T-cell (primary cell): ENCODE measurements at regions not wholly inside any gene's neighbourhood (a gene's known extent, or its start where the extent isn't known, plus 50 kb on each side); places are given as distances from the start of the nearest gene placed in this dataset.

Source experiments
- ATAC-seq, 4 experiments: fragments of 200-7000 bp in 3 of 4; fragments of 150-1000 bp in 1 of 4; cut with Tn5 transposase; replicated peaks in 1 of 4; 1 replicate in 3 of 4; 2 replicates in 1 of 4; pipeline ENCODE4 v1.10.0; 2021; ENCODE audit warnings: moderate library complexity in 3 of 4, mild to moderate bottlenecking in 2 of 4, moderate number of reproducible peaks in 1 of 4
- CTCF ChIA-PET, 2 donors: fragments of 300-600 bp; sonication (Branson Sonifier 250); formaldehyde crosslinking; loops; one replicate each; lab custom pipeline; 2022; ENCODE audit warnings: antibody characterized with exemption in 2 of 2; lab: Charles Lee
- POLR2A ChIA-PET, 2 donors: fragments of 300-600 bp; sonication (Branson Sonifier 250); formaldehyde crosslinking; loops; one replicate each; lab custom pipeline; 2022; ENCODE audit warnings: antibody characterized with exemption in 2 of 2; lab: Charles Lee
- DNase-seq, 35 experiments: peaks; one replicate each; pipeline versions ENCODE4 v3.0.0 to v3.0.0-alpha.2; 2013 to 2023
- H3K27ac ChIP-seq: one replicate; pipeline ENCODE4 v1.5.1; 2013; ENCODE audit warnings: low read length
- H3K27me3 ChIP-seq, 2 experiments: replicated peaks in 1 of 2; 1 replicate in 1 of 2; 2 replicates in 1 of 2; pipeline versions ENCODE4 v1.6.1 to v1.7.0; 2013; ENCODE audit warnings: low read length in 1 of 2, mixed read lengths in 1 of 2; ENCODE audit not compliant: control insufficient read depth in 2 of 2, insufficient read depth in 2 of 2; ENCODE audit errors: extremely low read depth in 1 of 2
- H3K36me3 ChIP-seq, 2 donors: 1 replicate in 1 of 2; 2 replicates in 1 of 2; pipeline versions ENCODE4 v1.6.1 to v1.7.0; 2013; ENCODE audit warnings: low read length in 1 of 2; ENCODE audit not compliant: control insufficient read depth in 2 of 2, insufficient read depth in 1 of 2; ENCODE audit errors: extremely low read depth in 1 of 2
- H3K4me1 ChIP-seq, 2 experiments: 1 replicate in 1 of 2; 2 replicates in 1 of 2; pipeline versions ENCODE4 v1.6.1 to v1.7.0; 2013; ENCODE audit warnings: low read length in 2 of 2, mixed read lengths in 1 of 2; ENCODE audit not compliant: insufficient read depth in 2 of 2, control insufficient read depth in 1 of 2; ENCODE audit errors: extremely low read depth in 1 of 2
- H3K4me3 ChIP-seq, 2 donors: 1 replicate in 1 of 2; 2 replicates in 1 of 2; pipeline versions ENCODE4 v1.5.1 to v1.7.0; 2013; ENCODE audit warnings: mild to moderate bottlenecking in 2 of 2, low read length in 1 of 2, moderate library complexity in 1 of 2; ENCODE audit not compliant: control insufficient read depth in 1 of 2; ENCODE audit errors: extremely low read depth in 1 of 2
- H3K9me3 ChIP-seq: 2 replicates; pipeline ENCODE4 v1.7.0; 2013
- H3K27ac Mint-ChIP-seq, 2 donors: one replicate each; pipeline ENCODE4 v1.8.0; 2020 to 2021; ENCODE audit warnings: mild to moderate bottlenecking in 2 of 2, mixed read lengths in 2 of 2
- H3K27me3 Mint-ChIP-seq, 2 donors: one replicate each; pipeline ENCODE4 v1.8.0; 2021 to 2022; ENCODE audit warnings: mixed read lengths in 2 of 2
- H3K36me3 Mint-ChIP-seq: one replicate; pipeline ENCODE4 v1.8.0; 2021; ENCODE audit warnings: mixed read lengths
- H3K4me1 Mint-ChIP-seq, 3 donors: one replicate each; pipeline ENCODE4 v1.8.0; 2020 to 2022; ENCODE audit warnings: mixed read lengths in 3 of 3, mild to moderate bottlenecking in 1 of 3
- H3K4me3 Mint-ChIP-seq, 3 donors: one replicate each; pipeline ENCODE4 v1.8.0; 2020 to 2022; ENCODE audit warnings: mild to moderate bottlenecking in 3 of 3, mixed read lengths in 3 of 3, moderate library complexity in 3 of 3
- H3K9me3 Mint-ChIP-seq, 3 donors: one replicate each; pipeline ENCODE4 v1.8.0; 2020 to 2022; ENCODE audit warnings: mixed read lengths in 3 of 3
- WGBS: methylation state at CpG from one replicate; pipeline ENCODE4 v1.1.5; 2013; ENCODE audit warnings: missing lambda C conversion rate; ENCODE audit not compliant: insufficient coverage; 5-methylcytosine and 5-hydroxymethylcytosine counted together

DNA sequence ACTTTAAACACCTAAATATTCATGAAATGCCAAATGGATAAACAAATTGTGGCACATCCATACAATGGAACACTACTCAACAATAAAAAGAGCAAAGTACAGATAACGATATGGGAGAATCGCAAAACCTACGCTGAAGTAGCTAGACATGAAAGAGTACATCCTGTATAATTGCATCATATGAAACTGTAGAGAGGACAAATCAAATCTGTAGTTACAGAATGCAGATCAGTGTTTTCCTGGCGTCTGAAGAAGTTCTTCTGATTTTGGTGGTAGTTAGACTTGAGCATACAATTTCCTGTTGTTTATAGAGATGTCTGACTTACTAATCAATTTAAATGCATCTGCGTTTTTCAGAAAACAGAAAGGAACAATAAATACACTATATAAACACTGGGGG lies 394.4 kb downstream of the SOCS6 start:
- peak; percentile 86 to 96 (median 90) for ATAC-seq
- POLR2A ChIA-PET = no interaction called here

DNA sequence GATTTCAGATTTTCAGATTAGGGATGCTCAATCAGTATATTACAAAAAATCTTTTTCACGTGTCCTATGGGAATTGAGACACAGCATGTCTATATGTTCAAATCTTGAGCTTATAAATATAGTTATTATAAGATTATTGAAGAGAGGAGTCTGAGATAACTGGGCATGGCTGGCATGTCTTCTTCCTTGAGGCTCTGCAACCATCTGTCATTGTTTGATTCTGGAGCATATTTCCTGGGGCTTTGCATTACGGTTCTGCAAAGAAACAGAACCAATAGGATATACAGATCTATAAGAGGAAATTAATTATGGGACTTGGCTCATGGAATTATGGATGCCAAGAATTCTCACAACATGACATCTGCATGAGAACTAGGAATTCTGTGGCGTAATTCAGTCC lies 386.1 kb downstream of the SOCS6 start:
- Histone ChIP-seq H3K4me3 (no peak overlapping the region), H3K27ac (no peak overlapping the region), H3K9me3 (no peaks in the 10 kb centered on the region), H3K36me3 (no peaks in the 10 kb centered on the region), H3K4me1 (peaks cover 17 to 24% of the 10 kb centered on the region in 2 experiments), H3K27me3 (no peaks in the 10 kb centered on the region)
- ChIA-PET POLR2A (no interaction called here), CTCF (no interaction called here)
- no peak overlapping the region for H3K4me3 Mint-ChIP-seq
- DNase-seq = no peak
- H3K9me3 Mint-ChIP-seq = peaks cover 0 to 6% (median 0%) of the 10 kb centered on the region in 3 donors
- no peaks in the 10 kb centered on the region for H3K36me3 Mint-ChIP-seq
- ATAC-seq = no peak
- H3K27me3 Mint-ChIP-seq = no peaks in the 10 kb centered on the region
- H3K27ac Mint-ChIP-seq = no peak overlapping the region
- WGBS = 67% methylated on average over 1 of the region's 3 CpGs
- H3K4me1 Mint-ChIP-seq = peaks cover 48 to 57% (median 49%) of the 10 kb centered on the region in 3 donors

More for the DNA sequence above, 394.4 kb downstream of the SOCS6 start:
- H3K4me1 ChIP-seq = no peaks in the 10 kb centered on the region
- Mint-ChIP-seq H3K36me3 (peaks cover 5% of the 10 kb centered on the region), H3K9me3 (peaks cover 3 to 6% (median 3%) of the 10 kb centered on the region in 3 donors), H3K27me3 (no peaks in the 10 kb centered on the region), H3K4me3 (peak overlapping the region in 2 of 3 donors; percentile 6 to 25), H3K4me1 (peaks cover 21 to 28% (median 21%) of the 10 kb centered on the region in 3 donors), H3K27ac (peak overlapping the region; percentile 75 to 85)
- no peaks in the 10 kb centered on the region for H3K36me3 ChIP-seq
- no CpG with 5 or more reads among the region's 5 CpGs for WGBS
- peak overlapping the region; percentile 69 for H3K27ac ChIP-seq
- H3K27me3 ChIP-seq = no peaks in the 10 kb centered on the region
- CTCF ChIA-PET = interaction anchor here in 1 of 2 donors (0.7 kb wide), 1 partner anchor 139 kb away, joined by 3 read pairs; no protein-coding TSS in a partner anchor
- DNase-seq = peak in 3 of 35 experiments; percentile 11 to 52 (median 13)
- no peaks in the 10 kb centered on the region for H3K9me3 ChIP-seq
- H3K4me3 ChIP-seq = no peak overlapping the region

DNA sequence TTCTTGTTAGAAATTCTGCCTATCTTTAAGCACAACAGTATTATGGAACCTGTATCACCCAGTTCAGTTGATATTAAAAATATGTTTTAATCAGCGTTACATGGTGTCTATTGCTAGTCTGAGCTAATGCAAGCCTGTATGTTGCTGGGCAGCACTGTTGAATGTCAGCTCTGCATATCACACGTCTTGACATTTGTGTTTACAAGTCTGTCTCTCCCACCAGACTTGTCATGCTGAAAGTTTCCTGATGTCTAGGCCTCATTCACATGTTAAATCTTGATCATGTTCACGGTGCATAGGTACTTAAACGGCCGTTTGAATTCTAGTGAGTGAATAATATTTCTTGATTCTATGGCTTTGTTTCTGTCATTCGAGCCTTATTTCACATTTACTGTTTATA lies 385.0 kb downstream of the SOCS6 start:
- Histone ChIP-seq H3K9me3 (no peaks in the 10 kb centered on the region), H3K27me3 (no peaks in the 10 kb centered on the region), H3K4me3 (no peak overlapping the region), H3K4me1 (peaks cover 24 to 25% of the 10 kb centered on the region in 2 experiments), H3K36me3 (no peaks in the 10 kb centered on the region), H3K27ac (peak overlapping the region; percentile 88)
- CTCF ChIA-PET = interaction anchor here (1.0 to 2.0 kb wide), 2 partner anchors 14 to 15 kb away, joined by 4 to 8 read pairs; no protein-coding TSS in a partner anchor
- Mint-ChIP-seq H3K27me3 (no peaks in the 10 kb centered on the region), H3K9me3 (peaks cover 0 to 10% (median 0%) of the 10 kb centered on the region in 3 donors), H3K36me3 (peaks cover 3% of the 10 kb centered on the region), H3K4me3 (peak overlapping the region in 1 of 3 donors; percentile 33), H3K4me1 (peaks cover 48 to 60% (median 49%) of the 10 kb centered on the region in 3 donors), H3K27ac (peak overlapping the region; percentile 89 to 95)
- POLR2A ChIA-PET = interaction anchor here in 1 of 2 donors (3.4 kb wide), 1 partner anchor 15 kb away, joined by 14 read pairs; no protein-coding TSS in a partner anchor
- no peak for ATAC-seq
- WGBS = 71% methylated on average over 2 of the region's 6 CpGs
- no peak for DNase-seq

DNA sequence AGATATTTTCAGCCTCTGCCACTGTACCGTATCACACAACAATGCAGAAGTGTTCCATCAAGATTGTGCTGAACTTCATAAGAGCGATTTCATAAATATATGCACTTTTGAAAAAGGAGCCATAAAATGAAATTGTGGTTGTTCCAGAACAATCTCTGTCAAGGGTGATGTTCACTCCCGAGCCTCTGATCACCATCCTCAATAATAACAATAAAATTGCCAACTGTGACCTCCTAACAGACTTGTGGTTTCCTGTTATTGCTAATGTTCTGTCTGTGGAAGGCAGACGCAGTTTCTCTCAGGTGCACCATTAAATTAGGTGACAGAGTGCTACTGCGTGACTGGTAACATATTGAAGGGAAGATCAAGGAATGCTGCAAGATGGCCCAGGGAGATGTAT lies 383.7 kb downstream of the SOCS6 start:
- Mint-ChIP-seq H3K27ac (peak overlapping the region; percentile 89 to 95), H3K36me3 (peaks cover 5% of the 10 kb centered on the region), H3K9me3 (peaks cover 0 to 12% (median 0%) of the 10 kb centered on the region in 3 donors), H3K4me3 (peak overlapping the region in 2 of 3 donors; percentile 3 to 33), H3K4me1 (peaks cover 48 to 62% (median 49%) of the 10 kb centered on the region in 3 donors), H3K27me3 (no peaks in the 10 kb centered on the region)
- H3K4me3 ChIP-seq = no peak overlapping the region
- H3K4me1 ChIP-seq = peaks cover 24 to 26% of the 10 kb centered on the region in 2 experiments
- peak overlapping the region; percentile 88 for H3K27ac ChIP-seq
- DNase-seq (peak in 31 of 35 experiments; percentile 7 to 82 (median 47)), ATAC-seq (peak; percentile 82 to 91 (median 88))
- ChIA-PET POLR2A (interaction anchor here in 1 of 2 donors (3.4 kb wide), 1 partner anchor 13 kb away, joined by 14 read pairs; no protein-coding TSS in a partner anchor), CTCF (interaction anchor here (1.0 to 2.0 kb wide), 2 partner anchors 13 kb away, joined by 4 to 8 read pairs; no protein-coding TSS in a partner anchor)
- no peaks in the 10 kb centered on the region for H3K9me3 ChIP-seq
- no peaks in the 10 kb centered on the region for H3K36me3 ChIP-seq
- 8% methylated on average over 2 of the region's 5 CpGs for WGBS
- H3K27me3 ChIP-seq = no peaks in the 10 kb centered on the region

DNA sequence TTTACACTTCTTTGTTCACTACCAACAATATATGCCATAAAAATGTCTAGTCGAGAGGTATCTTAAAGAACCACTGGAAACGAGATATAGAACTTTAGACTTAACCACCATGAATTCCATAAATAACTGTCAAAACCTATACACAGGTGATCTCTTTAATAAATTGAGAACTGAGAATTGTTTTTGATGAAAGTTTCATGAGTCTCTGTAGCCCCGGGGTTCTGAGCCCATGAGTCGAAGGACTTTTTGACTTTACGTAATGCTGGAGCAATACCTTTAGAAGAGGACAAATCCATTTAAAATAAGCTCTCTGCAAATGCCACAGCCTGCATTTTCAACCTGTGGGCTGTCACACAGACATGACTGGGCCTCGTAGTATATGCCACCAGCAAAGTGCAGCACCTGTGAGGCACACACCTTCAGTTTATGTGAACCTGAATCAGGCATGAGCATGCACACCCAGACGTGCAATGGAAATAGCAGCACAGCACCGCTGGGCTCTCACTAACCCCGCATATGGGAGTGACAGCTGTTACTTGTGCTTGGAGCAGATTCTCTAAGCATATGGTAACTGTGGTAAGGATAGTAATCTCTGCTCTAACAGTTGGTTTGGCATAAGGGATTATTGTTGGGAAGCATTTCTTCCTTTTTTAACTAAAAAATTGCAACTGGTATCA lies 383.2 kb downstream of the SOCS6 start:
- no peaks in the 10 kb centered on the region for H3K27me3 Mint-ChIP-seq
- ATAC-seq (peak; percentile 55 to 63 (median 59)), DNase-seq (peak in 29 of 35 experiments; percentile 5 to 63 (median 23))
- peak overlapping the region in 1 of 3 donors; percentile 33 for H3K4me3 Mint-ChIP-seq
- H3K4me3 ChIP-seq = no peak overlapping the region
- ChIA-PET CTCF (interaction anchor here in 1 of 2 donors (1.8 to 2.0 kb wide), 2 partner anchors 13 kb away, joined by 8 to 11 read pairs; no protein-coding TSS in a partner anchor), POLR2A (interaction anchor here (1.3 to 3.4 kb wide), 2 partner anchors 12 to 13 kb away, joined by 6 to 14 read pairs; no protein-coding TSS in a partner anchor)
- peak overlapping the region; percentile 88 for H3K27ac ChIP-seq
- H3K36me3 ChIP-seq = no peaks in the 10 kb centered on the region
- H3K9me3 ChIP-seq = no peaks in the 10 kb centered on the region
- no peaks in the 10 kb centered on the region for H3K27me3 ChIP-seq
- WGBS = 56% methylated on average over 6 of the region's 9 CpGs
- H3K4me1 Mint-ChIP-seq = peaks cover 46 to 61% (median 49%) of the 10 kb centered on the region in 3 donors
- peaks cover 5% of the 10 kb centered on the region for H3K36me3 Mint-ChIP-seq
- H3K27ac Mint-ChIP-seq = peak overlapping the region; percentile 89 to 95
- peaks cover 0 to 12% (median 0%) of the 10 kb centered on the region in 3 donors for H3K9me3 Mint-ChIP-seq
- peaks cover 24 to 26% of the 10 kb centered on the region in 2 experiments for H3K4me1 ChIP-seq

DNA sequence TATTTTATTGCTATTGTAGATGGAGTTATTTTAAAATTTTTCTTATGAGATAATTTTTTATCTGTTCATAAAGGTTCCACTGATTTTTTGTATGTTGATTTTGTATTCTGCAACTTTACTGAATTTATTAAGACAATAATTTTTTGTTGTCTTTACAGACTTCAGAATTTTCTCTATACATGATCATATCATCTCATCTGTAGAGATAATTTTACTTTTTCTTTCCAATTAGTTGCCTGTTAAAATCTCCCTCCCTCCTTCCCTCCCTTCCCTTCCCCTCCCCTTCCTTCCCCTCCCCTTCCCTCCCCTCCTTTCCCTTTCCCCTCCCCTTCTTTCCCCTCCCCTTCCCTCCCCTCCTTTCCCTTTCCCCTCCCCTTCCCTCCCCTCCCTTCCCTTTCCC lies 378.1 kb downstream of the SOCS6 start:
- Histone ChIP-seq H3K27me3 (no peaks in the 10 kb centered on the region), H3K36me3 (no peaks in the 10 kb centered on the region), H3K4me1 (peaks cover 13 to 25% of the 10 kb centered on the region in 2 experiments), H3K4me3 (no peak overlapping the region), H3K27ac (no peak overlapping the region), H3K9me3 (no peaks in the 10 kb centered on the region)
- ATAC-seq (no peak), DNase-seq (no peak)
- H3K9me3 Mint-ChIP-seq = peaks cover 4 to 12% (median 4%) of the 10 kb centered on the region in 3 donors
- ChIA-PET CTCF (no interaction called here), POLR2A (no interaction called here)
- H3K4me3 Mint-ChIP-seq = no peak overlapping the region
- peaks cover 30 to 47% (median 34%) of the 10 kb centered on the region in 3 donors for H3K4me1 Mint-ChIP-seq
- no peak overlapping the region for H3K27ac Mint-ChIP-seq
- H3K36me3 Mint-ChIP-seq = peaks cover 8% of the 10 kb centered on the region
- no peaks in the 10 kb centered on the region for H3K27me3 Mint-ChIP-seq
